H9 (cell line): ENCODE measurements at regions not wholly inside any gene's neighbourhood (a gene's known extent, or its start where the extent isn't known, plus 50 kb on each side); places are given as distances from the start of the nearest gene placed in this dataset.

ENCODE experiments used
- DNase-seq: peaks from one replicate; pipeline ENCODE4 v3.0.0-alpha.2; 2017
- H2AFZ ChIP-seq: one replicate; pipeline ENCODE4 v1.6.1; 2013; ENCODE audit warnings: mild to moderate bottlenecking, low read length, control low read depth, moderate library complexity
- H2AK5ac ChIP-seq: 2 replicates; pipeline ENCODE4 v1.6.1; 2013; ENCODE audit warnings: low read length, control low read depth, mixed read lengths; ENCODE audit not compliant: insufficient read length
- H2BK120ac ChIP-seq: one replicate; pipeline ENCODE4 v1.6.1; 2013; ENCODE audit warnings: low read depth, mild to moderate bottlenecking, low read length, control low read depth, inconsistent platforms; ENCODE audit not compliant: poor library complexity, severe bottlenecking
- H2BK12ac ChIP-seq: 2 replicates; pipeline ENCODE4 v1.6.1; 2013; ENCODE audit warnings: low read length, control low read depth, mixed read lengths, low read depth; ENCODE audit not compliant: insufficient read length
- H2BK15ac ChIP-seq: 2 replicates; pipeline ENCODE4 v1.6.1; 2013; ENCODE audit warnings: low read depth, low read length, control low read depth
- H2BK20ac ChIP-seq: one replicate; pipeline ENCODE4 v1.6.1; 2013; ENCODE audit warnings: low read depth, mild to moderate bottlenecking, low read length, control low read depth, inconsistent platforms; ENCODE audit not compliant: poor library complexity, severe bottlenecking
- H2BK5ac ChIP-seq: 2 replicates; pipeline ENCODE4 v1.6.1; 2013; ENCODE audit warnings: low read length, control low read depth, mixed read lengths; ENCODE audit not compliant: insufficient read length
- H3K14ac ChIP-seq: 2 replicates; pipeline ENCODE4 v1.6.1; 2013; ENCODE audit warnings: low read length, control low read depth; ENCODE audit not compliant: insufficient read depth
- H3K18ac ChIP-seq: 2 replicates; pipeline ENCODE4 v1.6.1; 2013; ENCODE audit warnings: low read depth, mild to moderate bottlenecking, mixed read lengths, low read length, control low read depth; ENCODE audit not compliant: insufficient read length
- H3K23ac ChIP-seq: 2 replicates; pipeline ENCODE4 v1.6.1; 2013; ENCODE audit warnings: low read length, control low read depth, mixed read lengths, low read depth; ENCODE audit not compliant: insufficient read length
- H3K23me2 ChIP-seq: 2 replicates; pipeline ENCODE4 v1.6.1; 2013; ENCODE audit warnings: low read depth, mild to moderate bottlenecking, mixed read lengths, low read length, control low read depth; ENCODE audit not compliant: insufficient read length, poor library complexity, severe bottlenecking
- H3K27ac ChIP-seq: 2 replicates; pipeline ENCODE4 v1.5.1; 2013; ENCODE audit warnings: low read length, control low read depth, mixed read lengths, low read depth; ENCODE audit not compliant: insufficient read length
- H3K27me3 ChIP-seq: 2 replicates; pipeline ENCODE4 v1.6.1; 2013; ENCODE audit warnings: low read length, control low read depth, inconsistent platforms; ENCODE audit not compliant: insufficient read depth
- H3K4ac ChIP-seq: 2 replicates; pipeline ENCODE4 v1.6.1; 2013; ENCODE audit warnings: low read depth, mild to moderate bottlenecking, control low read depth, inconsistent platforms, low read length, moderate library complexity
- H3K4me1 ChIP-seq: 2 replicates; pipeline ENCODE4 v1.6.1; 2013; ENCODE audit warnings: low read length, control low read depth, inconsistent platforms; ENCODE audit not compliant: insufficient read depth
- H3K4me2 ChIP-seq: 2 replicates; pipeline ENCODE4 v1.6.1; 2013; ENCODE audit warnings: low read length, control low read depth, mixed read lengths; ENCODE audit not compliant: insufficient read length, insufficient read depth
- H3K56ac ChIP-seq: 2 replicates; pipeline ENCODE4 v1.6.1; 2013; ENCODE audit warnings: low read depth, mild to moderate bottlenecking, mixed read lengths, low read length, control low read depth; ENCODE audit not compliant: insufficient read length
- H3K79me1 ChIP-seq: 2 replicates; pipeline ENCODE4 v1.6.1; 2013; ENCODE audit warnings: low read depth, mild to moderate bottlenecking, moderate library complexity, low read length, control low read depth, inconsistent platforms; ENCODE audit not compliant: insufficient read depth, poor library complexity, severe bottlenecking
- H3K79me2 ChIP-seq: 2 replicates; pipeline ENCODE4 v1.6.1; 2013; ENCODE audit warnings: low read length, control low read depth, inconsistent platforms; ENCODE audit not compliant: insufficient read depth
- H3K9ac ChIP-seq: 2 replicates; pipeline ENCODE4 v1.6.1; 2013; ENCODE audit warnings: low read length, control low read depth, mixed read lengths; ENCODE audit not compliant: insufficient read length; ENCODE audit errors: extremely low read depth
- H3K9me3 ChIP-seq: one replicate; pipeline ENCODE4 v1.6.1; 2013; ENCODE audit warnings: low read depth, low read length, inconsistent platforms; ENCODE audit not compliant: control insufficient read depth
- H3T11ph ChIP-seq: one replicate; pipeline ENCODE4 v1.6.1; 2013; ENCODE audit warnings: mild to moderate bottlenecking, low read length, control low read depth, inconsistent platforms
- H4K20me1 ChIP-seq: one replicate; pipeline ENCODE4 v1.6.1; 2013; ENCODE audit not compliant: control insufficient read depth, insufficient read length, insufficient read depth
- H4K5ac ChIP-seq: 2 replicates; pipeline ENCODE4 v1.6.1; 2013; ENCODE audit warnings: low read depth, mild to moderate bottlenecking, mixed read lengths, low read length, control low read depth; ENCODE audit not compliant: insufficient read length
- H4K8ac ChIP-seq: replicated peaks from 2 replicates; pipeline ENCODE4 v1.6.1; 2013; ENCODE audit warnings: low read length, control low read depth, mixed read lengths, low read depth; ENCODE audit not compliant: insufficient read length
- H4K91ac ChIP-seq: 2 replicates; pipeline ENCODE4 v1.6.1; 2013; ENCODE audit warnings: low read depth, mild to moderate bottlenecking, moderate library complexity, mixed read lengths, low read length, control low read depth; ENCODE audit not compliant: insufficient read length
- H3K27ac Mint-ChIP-seq, 3 experiments: 2 replicates in 2 of 3; 3 replicates in 1 of 3; pipeline ENCODE4 v1.8.0; 2020 to 2021; ENCODE audit warnings: mixed read lengths in 3 of 3, mild to moderate bottlenecking in 1 of 3, moderate library complexity in 1 of 3
- H3K27me3 Mint-ChIP-seq: 2 replicates; pipeline ENCODE4 v1.8.0; 2021; ENCODE audit warnings: low read depth, mild to moderate bottlenecking, moderate library complexity, mixed read lengths
- H3K36me3 Mint-ChIP-seq, 3 experiments: 2 replicates in 2 of 3; 3 replicates in 1 of 3; pipeline ENCODE4 v1.8.0; 2020 to 2021; ENCODE audit warnings: low read depth in 3 of 3, mixed read lengths in 3 of 3; ENCODE audit not compliant: insufficient read depth in 1 of 3
- H3K4me1 Mint-ChIP-seq, 2 experiments: 2 replicates each; pipeline ENCODE4 v1.8.0; 2020; ENCODE audit warnings: mixed read lengths in 2 of 2
- H3K4me3 Mint-ChIP-seq, 2 experiments: 2 replicates in 1 of 2; 3 replicates in 1 of 2; pipeline ENCODE4 v1.8.0; 2020 to 2021; ENCODE audit warnings: mild to moderate bottlenecking in 2 of 2, mixed read lengths in 2 of 2, moderate library complexity in 1 of 2
- H3K9me3 Mint-ChIP-seq, 2 experiments: 2 replicates in 1 of 2; 3 replicates in 1 of 2; pipeline ENCODE4 v1.8.0; 2020; ENCODE audit warnings: mild to moderate bottlenecking in 2 of 2, mixed read lengths in 2 of 2, moderate library complexity in 1 of 2
- CTCF ChIP-seq: fragments of 200-600 bp; sonication (generic); conservative IDR thresholded peaks from 3 replicates; pipeline ENCODE4 v1.8.0; 2021; ENCODE audit warnings: antibody characterized with exemption, mild to moderate bottlenecking
- WGBS: extraction: QIAGEN DNeasy Blood & Tissue Kit; methylation state at CpG from one replicate; pipeline ENCODE4 v1.1.7; 2013; ENCODE audit warnings: missing lambda C conversion rate, low lambda C conversion rate, mixed read lengths; ENCODE audit not compliant: insufficient read length; ENCODE audit errors: extremely low coverage; 5-methylcytosine and 5-hydroxymethylcytosine counted together

GRCh38 chr17:69655902-69656301 lies 241.4 kb downstream of the MAP2K6 start:
- Histone ChIP-seq H4K8ac (no peak overlapping the region), H3K18ac (no peak overlapping the region), H2BK15ac (no peak overlapping the region), H3K9ac (no peak overlapping the region), H3K27me3 (no peaks in the 10 kb centered on the region), H2AFZ (no peak overlapping the region), H3K23ac (no peak overlapping the region), H3K14ac (no peak overlapping the region), H2BK12ac (no peak overlapping the region), H3K4me2 (no peak overlapping the region), H3K79me1 (no peaks in the 10 kb centered on the region), H3K56ac (no peak overlapping the region), H2AK5ac (no peak overlapping the region), H2BK5ac (no peak overlapping the region), H2BK120ac (no peak overlapping the region), H3K4me1 (no peaks in the 10 kb centered on the region), H3K79me2 (no peaks in the 10 kb centered on the region), H3K9me3 (no peaks in the 10 kb centered on the region), H3K4ac (no peak overlapping the region), H3K27ac (no peak overlapping the region), H3K23me2 (no peaks in the 10 kb centered on the region), H4K20me1 (no peaks in the 10 kb centered on the region), H4K5ac (no peak overlapping the region), H4K91ac (no peak overlapping the region), H3T11ph (no peak overlapping the region), H2BK20ac (no peak overlapping the region)
- Mint-ChIP-seq H3K36me3 (peaks cover 0 to 4% (median 0%) of the 10 kb centered on the region in 3 experiments; a peak in 1 of 7 replicates), H3K9me3 (peaks cover 6 to 12% of the 10 kb centered on the region in 2 experiments), H3K4me1 (peaks cover 0 to 3% of the 10 kb centered on the region in 2 experiments; a peak in 2 of 4 replicates), H3K27me3 (no peaks in the 10 kb centered on the region), H3K4me3 (no peak overlapping the region), H3K27ac (no peak overlapping the region)
- DNase-seq = no peak
- no CpG with 5 or more reads among the region's 5 CpGs for WGBS
- TF ChIP-seq CTCF = no peak
